Fibroblast of lung (primary cell): ENCODE measurements at regions not wholly inside any gene's neighbourhood (a gene's known extent, or its start where the extent isn't known, plus 50 kb on each side); places are given as distances from the start of the nearest gene placed in this dataset.

Experiments
- DNase-seq, 2 donors: peaks; one replicate each; pipeline versions ENCODE4 v3.0.0 to v3.0.0-alpha.2; 2010; ENCODE audit warnings: low read depth in 2 of 2
- H2AFZ ChIP-seq: 2 replicates; pipeline ENCODE4 v1.5.1; 2012; ENCODE audit warnings: low read length, control low read depth, inconsistent platforms
- H3K27ac ChIP-seq: 2 replicates; pipeline ENCODE4 v1.5.1; 2011; ENCODE audit warnings: low read length, control low read depth; ENCODE audit not compliant: insufficient read depth
- H3K27me3 ChIP-seq: 2 replicates; pipeline ENCODE4 v1.5.1; 2011; ENCODE audit warnings: mild to moderate bottlenecking, low read length; ENCODE audit not compliant: control insufficient read depth, insufficient read depth
- H3K36me3 ChIP-seq: 2 replicates; pipeline ENCODE4 v1.5.1; 2011; ENCODE audit warnings: low read length; ENCODE audit not compliant: control insufficient read depth, insufficient read depth
- H3K4me1 ChIP-seq: 2 replicates; pipeline ENCODE4 v1.5.1; 2011; ENCODE audit warnings: low read length; ENCODE audit not compliant: control insufficient read depth, insufficient read depth; ENCODE audit errors: extremely low read depth
- H3K4me2 ChIP-seq: 2 replicates; pipeline ENCODE4 v1.5.1; 2011; ENCODE audit warnings: low read length, control low read depth; ENCODE audit not compliant: insufficient read depth; ENCODE audit errors: extremely low read depth
- H3K4me3 ChIP-seq, 4 experiments: fragments of 200-600 bp in 1 of 4; sonication (generic) in 1 of 4; replicated peaks in 1 of 4; 2 replicates each; pipeline ENCODE4 v1.5.1; 2011 to 2016; ENCODE audit warnings: low read length in 4 of 4, low read depth in 3 of 4, mild to moderate bottlenecking in 3 of 4, control low read depth in 2 of 4, inconsistent platforms in 1 of 4, mixed read lengths in 1 of 4; ENCODE audit not compliant: insufficient read depth in 1 of 4; ENCODE audit errors: control extremely low read depth in 1 of 4
- H3K79me2 ChIP-seq: 2 replicates; pipeline ENCODE4 v1.5.1; 2012; ENCODE audit warnings: mild to moderate bottlenecking, low read length, inconsistent platforms; ENCODE audit not compliant: control insufficient read depth, insufficient read depth
- H3K9ac ChIP-seq: 2 replicates; pipeline ENCODE4 v1.5.1; 2011; ENCODE audit warnings: mild to moderate bottlenecking, low read length, control low read depth; ENCODE audit not compliant: insufficient read depth
- H3K9me3 ChIP-seq: 2 replicates; pipeline ENCODE4 v1.5.1; 2012; ENCODE audit warnings: low read depth, low read length; ENCODE audit not compliant: control insufficient read depth, insufficient read depth
- H4K20me1 ChIP-seq: 2 replicates; pipeline ENCODE4 v1.5.1; 2011; ENCODE audit warnings: low read length; ENCODE audit not compliant: control insufficient read depth, insufficient read depth; ENCODE audit errors: extremely low read depth
- CTCF ChIP-seq, 2 donors: IDR thresholded peaks in 1 of 2; conservative IDR thresholded peaks in 1 of 2; 1 replicate in 1 of 2; 2 replicates in 1 of 2; pipeline ENCODE4 v1.5.1; 2011 to 2012; ENCODE audit warnings: low read length in 2 of 2, control low read depth in 1 of 2, inconsistent platforms in 1 of 2, low read depth in 1 of 2, mild to moderate bottlenecking in 1 of 2
- EZH2 ChIP-seq: IDR thresholded peaks from 2 replicates; pipeline ENCODE4 v1.5.1; 2012; ENCODE audit warnings: low read length, control low read depth, mild to moderate bottlenecking; ENCODE audit errors: missing control alignments

- H3K27ac ChIP-seq, result no peak overlapping the region
- DNase-seq, result no peak
- H3K36me3 ChIP-seq, result no peaks in the 10 kb centered on the region
- peaks cover 2% of the 10 kb centered on the region for H3K27me3 ChIP-seq
- H3K4me2 ChIP-seq, result no peak overlapping the region
- H3K9ac ChIP-seq, result no peak overlapping the region
- no peaks in the 10 kb centered on the region for H3K79me2 ChIP-seq
- TF ChIP-seq EZH2 (no peak), CTCF (conservative IDR thresholded peaks at IDR 0.05 in 1 of 2, IDR thresholded peaks at IDR 0.05 in 1 of 2; ENCODE audit: low read depth in 1 of 2, low read length in 2 of 2) (no peak)
- H3K9me3 ChIP-seq, result no peaks in the 10 kb centered on the region
- no peak overlapping the region for H3K4me3 ChIP-seq
- no peaks in the 10 kb centered on the region for H3K4me1 ChIP-seq
- no peaks in the 10 kb centered on the region for H4K20me1 ChIP-seq
- H2AFZ ChIP-seq, result no peak overlapping the region
Measured at GRCh38 chr18:8462651-8463185, 146.5 kb upstream of the RAB12 start.

DNA sequence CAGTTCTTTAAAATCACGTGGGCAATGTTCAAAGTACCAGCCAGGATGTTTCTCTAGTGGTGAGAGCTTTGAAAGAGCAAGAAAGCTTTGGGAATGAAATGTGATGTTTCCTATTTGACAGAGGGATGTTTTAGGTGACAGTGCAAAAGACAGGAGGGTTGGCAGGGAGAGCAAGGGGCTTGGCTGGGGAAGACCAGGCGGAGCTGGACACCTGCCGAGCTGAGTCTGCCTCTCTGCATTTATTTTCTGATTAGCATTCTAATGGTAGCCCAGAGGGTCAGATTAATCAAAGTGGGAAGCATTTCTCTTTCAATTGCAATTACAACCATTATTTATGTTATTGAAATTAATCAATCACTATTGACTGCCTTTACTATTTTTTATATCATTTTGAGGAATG, 145.4 kb upstream of the RAB12 start:
- H3K4me3 ChIP-seq, result no peak overlapping the region
- no peaks in the 10 kb centered on the region for H3K4me1 ChIP-seq
- TF ChIP-seq EZH2 (no peak), CTCF (conservative IDR thresholded peaks at IDR 0.05 in 1 of 2, IDR thresholded peaks at IDR 0.05 in 1 of 2; ENCODE audit: low read depth in 1 of 2, low read length in 2 of 2) (no peak)
- H3K9me3 ChIP-seq, result no peaks in the 10 kb centered on the region
- H3K27me3 ChIP-seq, result peaks cover 2% of the 10 kb centered on the region
- no peak overlapping the region for H3K9ac ChIP-seq
- no peak overlapping the region for H2AFZ ChIP-seq
- DNase-seq, result no peak
- H3K27ac ChIP-seq, result no peak overlapping the region
- no peaks in the 10 kb centered on the region for H3K36me3 ChIP-seq
- no peaks in the 10 kb centered on the region for H4K20me1 ChIP-seq
- H3K4me2 ChIP-seq, result no peak overlapping the region
- no peaks in the 10 kb centered on the region for H3K79me2 ChIP-seq

GRCh38 chr18:8468191-8468590, 141.0 kb upstream of the RAB12 start:
- Histone ChIP-seq H3K27me3 (peaks cover 2% of the 10 kb centered on the region), H3K9ac (no peak overlapping the region), H3K9me3 (no peaks in the 10 kb centered on the region), H3K36me3 (no peaks in the 10 kb centered on the region), H3K27ac (no peak overlapping the region), H3K4me3 (no peak overlapping the region), H3K4me1 (no peaks in the 10 kb centered on the region), H2AFZ (no peak overlapping the region), H3K4me2 (no peak overlapping the region), H3K79me2 (no peaks in the 10 kb centered on the region), H4K20me1 (no peaks in the 10 kb centered on the region)
- no peak for DNase-seq
- TF ChIP-seq EZH2, result no peak
- no peak for TF ChIP-seq CTCF (conservative IDR thresholded peaks at IDR 0.05 in 1 of 2, IDR thresholded peaks at IDR 0.05 in 1 of 2; ENCODE audit: low read depth in 1 of 2, low read length in 2 of 2)
